ENCODE measurements at regions not wholly inside any gene's neighbourhood (a gene's known extent, or its start where the extent isn't known, plus 50 kb on each side); places are given as distances from the start of the nearest gene placed in this dataset.

- peaks cover 3 to 5% (median 3%) of the 10 kb centered on the region in 3 donors for H3K27me3 Mint-ChIP-seq (ENCODE audit: low read depth in 3 of 3)
- H3K27ac Mint-ChIP-seq = no peak overlapping the region
- no peak for DNase-seq
- H3K4me3 Mint-ChIP-seq = no peak overlapping the region
- H3K4me1 Mint-ChIP-seq = no peaks in the 10 kb centered on the region
- no peaks in the 10 kb centered on the region for H3K36me3 Mint-ChIP-seq
- no peaks in the 10 kb centered on the region for H3K9me3 Mint-ChIP-seq
Observed at GRCh38 chr22:35488513-35488912, 52.1 kb upstream of the RASD2 start.

GRCh38 chr22:35489239-35489638, 51.4 kb upstream of the RASD2 start:
- Mint-ChIP-seq H3K9me3 (no peaks in the 10 kb centered on the region), H3K27ac (no peak overlapping the region), H3K4me3 (no peak overlapping the region), H3K4me1 (no peaks in the 10 kb centered on the region), H3K36me3 (no peaks in the 10 kb centered on the region), H3K27me3 (ENCODE audit: low read depth in 3 of 3) (peaks cover 3 to 5% (median 5%) of the 10 kb centered on the region in 3 donors)
- no peak for DNase-seq

Measured in immature natural killer cell (primary cell).